HUDEP-2 (cell line): ENCODE measurements at regions not wholly inside any gene's neighbourhood (a gene's known extent, or its start where the extent isn't known, plus 50 kb on each side); places are given as distances from the start of the nearest gene placed in this dataset.

Experiments used
- DNase-seq, 76 experiments: peaks; one replicate each; lab custom pipeline; 2025; ENCODE audit not compliant: unreplicated experiment in 76 of 76; lab: John Stamatoyannopoulos, UW

- DNase-seq: no peak
Observed at GRCh38 chr5:35285435-35285834, 55.1 kb upstream of the PRLR start.

DNA sequence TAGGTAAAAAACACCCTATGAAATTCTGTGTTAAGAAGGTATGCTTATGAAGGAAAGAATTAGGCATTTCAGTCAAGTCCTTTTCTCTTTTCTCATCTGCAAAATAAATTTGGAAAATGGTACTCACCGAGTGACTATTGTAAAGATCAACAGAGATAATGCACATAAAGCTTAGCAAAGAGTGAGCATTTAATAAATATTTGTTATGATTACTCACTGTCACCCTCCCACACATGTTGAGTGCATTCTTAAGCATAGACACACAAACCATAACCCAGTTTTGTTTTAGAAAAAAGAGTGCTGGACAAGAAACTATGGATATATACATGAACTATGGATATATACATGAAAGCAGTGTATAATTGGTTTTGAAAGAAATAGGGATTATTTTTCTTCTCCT is 54.7 kb upstream of the PRLR start:
- DNase-seq: no peak

GRCh38 chr5:35284364-35284763 is 54.1 kb upstream of the PRLR start:
- DNase-seq: no peak

DNA sequence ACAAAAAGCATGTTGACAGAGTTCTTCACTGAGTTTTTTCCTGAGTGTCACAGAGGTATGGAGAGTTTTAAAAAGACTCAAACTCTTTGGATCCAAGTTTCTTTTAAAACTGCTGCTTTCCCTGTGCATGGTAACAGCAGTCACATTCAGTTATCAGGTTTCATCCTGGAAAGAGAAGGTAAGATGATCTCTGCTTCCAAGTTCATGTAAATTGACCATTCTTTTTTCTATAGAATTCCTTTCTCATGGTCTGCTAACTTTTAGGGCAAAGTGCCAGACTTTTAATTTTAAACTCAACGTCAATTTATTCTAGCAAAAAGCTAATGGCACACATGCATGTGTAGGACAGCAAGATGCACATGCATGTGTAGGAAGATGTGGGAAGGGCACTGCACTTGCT is 52.5 kb upstream of the PRLR start:
- no peak for DNase-seq

- no peak for DNase-seq
Observed at GRCh38 chr5:35281613-35282012, 51.3 kb upstream of the PRLR start.
